ENCODE measurements at regions not wholly inside any gene's neighbourhood (a gene's known extent, or its start where the extent isn't known, plus 50 kb on each side); places are given as distances from the start of the nearest gene placed in this dataset.

DNA sequence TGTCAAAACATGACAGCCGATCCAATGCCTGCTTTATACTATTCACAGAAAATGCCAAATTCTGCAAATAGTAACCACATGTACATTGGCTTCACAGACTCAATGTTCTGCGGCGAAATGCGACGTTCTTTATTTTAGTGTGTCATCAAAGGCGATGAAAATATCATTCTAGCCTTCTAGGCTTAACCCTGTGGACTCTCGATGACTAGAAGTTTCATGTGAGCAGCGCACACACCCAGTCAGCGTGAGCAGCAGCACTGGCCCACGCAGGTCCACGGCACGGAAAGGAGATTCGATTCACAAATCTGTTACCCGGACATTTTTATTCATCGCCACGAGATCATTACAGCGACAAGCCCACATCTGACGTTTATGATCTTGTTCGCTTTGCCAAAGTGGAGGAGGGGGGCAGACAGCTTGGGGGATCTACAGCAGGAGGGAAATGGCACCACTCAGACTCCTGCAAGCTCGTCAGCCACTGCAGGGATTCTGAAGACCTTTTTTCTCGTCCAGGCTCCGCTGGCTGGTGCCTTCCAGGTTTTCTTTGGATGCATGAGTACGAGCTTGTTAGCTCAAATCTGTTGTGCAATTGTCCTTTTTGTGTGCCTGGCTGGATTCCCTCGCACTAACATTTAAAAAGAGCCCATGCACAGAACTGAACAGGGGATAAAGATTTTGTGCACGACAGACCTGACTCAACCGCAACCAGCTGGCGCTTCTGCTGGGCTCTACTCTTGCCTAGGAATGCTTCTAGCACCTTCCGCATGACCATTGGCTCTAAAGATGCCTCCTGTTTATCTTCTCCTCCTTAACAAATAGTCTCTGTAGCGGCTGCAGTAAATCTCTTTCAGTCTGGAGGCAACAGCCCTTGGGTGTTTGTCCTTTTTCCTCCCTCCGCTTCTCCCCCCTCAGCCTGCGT, 938.4 kb downstream of the MCTP2 start:
- peak overlapping the region; percentile 55 for H3K4me3 ChIP-seq (ENCODE audit: low read length)
- DNase-seq (ENCODE audit: low read depth): peak; percentile 93
- TF ChIP-seq, protein P1, sequence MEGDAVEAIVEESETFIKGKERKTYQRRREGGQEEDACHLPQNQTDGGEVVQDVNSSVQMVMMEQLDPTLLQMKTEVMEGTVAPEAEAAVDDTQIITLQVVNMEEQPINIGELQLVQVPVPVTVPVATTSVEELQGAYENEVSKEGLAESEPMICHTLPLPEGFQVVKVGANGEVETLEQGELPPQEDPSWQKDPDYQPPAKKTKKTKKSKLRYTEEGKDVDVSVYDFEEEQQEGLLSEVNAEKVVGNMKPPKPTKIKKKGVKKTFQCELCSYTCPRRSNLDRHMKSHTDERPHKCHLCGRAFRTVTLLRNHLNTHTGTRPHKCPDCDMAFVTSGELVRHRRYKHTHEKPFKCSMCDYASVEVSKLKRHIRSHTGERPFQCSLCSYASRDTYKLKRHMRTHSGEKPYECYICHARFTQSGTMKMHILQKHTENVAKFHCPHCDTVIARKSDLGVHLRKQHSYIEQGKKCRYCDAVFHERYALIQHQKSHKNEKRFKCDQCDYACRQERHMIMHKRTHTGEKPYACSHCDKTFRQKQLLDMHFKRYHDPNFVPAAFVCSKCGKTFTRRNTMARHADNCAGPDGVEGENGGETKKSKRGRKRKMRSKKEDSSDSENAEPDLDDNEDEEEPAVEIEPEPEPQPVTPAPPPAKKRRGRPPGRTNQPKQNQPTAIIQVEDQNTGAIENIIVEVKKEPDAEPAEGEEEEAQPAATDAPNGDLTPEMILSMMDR (conservative IDR thresholded peaks at IDR 0.05; ENCODE audit: low read length): no peak

DNA sequence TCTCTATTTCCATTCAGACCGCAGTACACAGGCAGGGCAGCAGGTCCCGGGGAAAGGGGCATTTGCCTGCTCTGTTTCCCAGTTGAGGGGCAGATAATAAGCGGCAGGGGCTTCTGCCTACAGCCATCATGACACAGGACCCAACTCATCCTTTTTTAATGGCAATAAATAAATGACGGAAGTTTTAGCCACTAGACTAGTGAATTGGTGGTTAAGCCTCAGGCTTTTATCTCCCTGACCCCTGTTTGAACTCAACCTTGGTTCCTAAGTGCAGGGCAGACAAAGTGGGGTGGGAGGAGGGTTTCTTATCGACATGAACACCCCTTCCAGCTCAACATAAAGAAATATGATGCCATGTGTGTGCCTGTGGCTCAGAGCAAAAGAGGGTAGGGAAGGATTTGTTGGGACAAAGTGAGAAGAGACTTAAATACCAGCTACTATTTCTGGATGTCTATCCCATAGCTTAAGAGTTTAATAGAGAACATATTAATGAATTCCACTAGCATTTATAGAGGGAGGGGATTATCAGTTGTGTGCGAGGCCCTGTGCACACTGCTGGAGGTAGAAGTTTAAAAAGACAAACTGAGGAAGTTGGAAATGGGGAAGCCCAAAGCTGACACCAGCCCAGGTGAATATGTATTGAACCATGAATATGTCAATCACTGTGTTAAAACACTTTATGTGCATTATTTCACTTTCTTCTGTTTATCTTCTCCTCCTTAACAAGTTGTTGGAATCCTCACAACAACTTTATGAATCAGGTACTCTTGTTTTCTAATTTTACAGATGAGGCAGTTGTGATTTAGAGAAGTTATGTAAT, 939.4 kb downstream of the MCTP2 start:
- DNase-seq (ENCODE audit: low read depth): no peak
- TF ChIP-seq, protein P1 (conservative IDR thresholded peaks at IDR 0.05; ENCODE audit: low read length): no peak
- no peak overlapping the region for H3K4me3 ChIP-seq (ENCODE audit: low read length)

DNA sequence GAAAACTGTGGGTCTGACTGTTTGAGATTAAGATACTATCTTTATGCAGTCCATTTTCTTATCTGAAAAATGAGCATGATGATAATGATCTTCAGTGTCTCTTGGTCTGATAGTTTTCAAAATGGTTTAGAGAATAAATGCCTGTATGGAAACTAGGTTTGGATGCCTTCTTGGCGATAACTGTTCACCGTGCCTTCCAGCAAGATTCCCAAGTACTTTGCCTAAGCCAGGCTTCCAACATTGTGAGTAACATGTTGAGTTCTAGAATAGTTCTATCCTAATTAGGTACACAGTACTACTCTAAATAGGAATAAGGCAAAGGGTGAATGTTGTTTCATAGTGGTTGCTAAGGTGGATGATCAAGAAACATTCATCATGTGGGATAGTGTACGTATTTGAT, 940.2 kb downstream of the MCTP2 start:
- TF ChIP-seq, protein P1 (conservative IDR thresholded peaks at IDR 0.05; ENCODE audit: low read length): no peak
- H3K4me3 ChIP-seq (ENCODE audit: low read length): no peak overlapping the region
- no peak for DNase-seq (ENCODE audit: low read depth)

DNA sequence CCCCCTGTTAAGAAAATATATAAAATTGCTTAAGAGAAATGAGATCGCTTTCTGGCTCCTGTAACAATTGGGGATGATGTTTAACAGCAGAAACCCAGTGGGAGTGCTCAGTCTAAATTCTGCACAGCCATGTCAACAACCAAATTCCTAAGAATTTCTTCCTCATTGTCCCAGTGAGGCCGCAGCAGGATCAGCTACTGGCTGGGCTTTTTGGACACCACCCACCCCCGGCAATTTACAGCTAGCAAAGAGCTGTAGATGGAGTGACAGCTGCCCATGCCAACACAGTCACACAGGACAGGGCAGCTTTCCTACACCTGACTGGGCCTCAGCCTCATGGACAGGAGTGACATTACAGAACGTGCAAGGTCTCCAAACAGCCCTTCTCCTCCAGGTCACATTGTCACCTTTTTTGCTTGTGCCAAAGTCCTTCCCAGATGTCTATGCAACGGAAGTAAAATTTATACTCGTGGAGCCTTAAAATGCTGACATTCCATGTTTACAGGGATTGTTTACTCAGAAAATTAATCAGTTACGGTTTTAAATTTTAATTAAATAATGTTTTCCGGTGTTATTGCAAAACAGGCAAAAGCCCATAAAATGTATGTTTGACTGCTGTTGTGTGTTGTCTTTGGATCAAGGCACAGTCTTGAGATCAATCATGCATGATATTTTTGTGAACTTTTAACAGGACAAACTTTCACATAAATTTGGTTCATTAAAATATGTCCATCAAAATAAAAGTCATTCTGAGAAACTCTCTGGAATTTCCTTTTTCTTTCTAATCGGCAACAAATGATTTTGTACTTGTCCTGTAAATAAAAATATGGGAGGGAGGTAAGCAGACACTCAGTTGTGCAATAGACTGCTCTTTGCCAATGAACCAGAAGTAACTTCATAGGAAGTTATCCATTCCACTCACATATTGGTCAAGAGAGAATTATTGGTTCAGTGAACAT, 943.2 kb downstream of the MCTP2 start:
- TF ChIP-seq, protein P1 (conservative IDR thresholded peaks at IDR 0.05; ENCODE audit: low read length): no peak
- H3K4me3 ChIP-seq (ENCODE audit: low read length): no peak overlapping the region
- DNase-seq (ENCODE audit: low read depth): peak; percentile 95

DNA sequence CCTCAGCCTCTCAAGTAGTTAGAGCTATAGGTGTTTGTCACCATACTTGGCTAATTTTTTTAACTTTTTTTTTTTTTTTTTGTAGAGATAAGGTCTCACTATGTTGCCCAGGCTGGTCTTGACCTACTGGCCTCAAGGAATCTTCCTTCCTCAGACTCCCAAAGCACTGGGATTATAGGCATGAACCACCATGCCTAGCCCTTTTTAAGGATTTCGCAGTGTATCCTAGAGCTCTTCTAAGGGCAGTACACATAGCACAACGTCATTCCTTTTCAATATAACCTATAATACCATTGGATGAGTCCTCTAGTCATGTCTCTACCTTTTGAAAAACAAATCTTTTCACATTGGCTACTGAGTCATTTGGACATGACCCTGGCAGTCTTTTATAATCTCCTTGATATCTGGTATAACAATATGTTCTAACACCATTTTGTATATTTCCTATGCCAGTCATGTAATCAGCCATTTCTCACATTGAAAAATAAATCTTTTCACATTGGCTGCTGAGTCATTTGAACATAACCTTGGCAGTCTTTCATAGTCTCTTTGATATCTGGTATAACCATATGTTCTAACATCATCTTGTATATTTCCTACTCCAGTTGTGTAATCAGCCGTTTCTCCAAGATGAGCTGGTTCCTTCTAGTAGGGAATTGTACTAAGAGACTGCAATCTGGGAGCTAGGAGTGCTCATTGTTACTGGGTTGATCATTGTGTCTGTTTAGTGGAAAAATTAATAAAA, 944.7 kb downstream of the MCTP2 start:
- TF ChIP-seq, protein P1 (conservative IDR thresholded peaks at IDR 0.05; ENCODE audit: low read length): no peak
- peak; percentile 86 for DNase-seq (ENCODE audit: low read depth)
- no peak overlapping the region for H3K4me3 ChIP-seq (ENCODE audit: low read length)

Data from AG10803 (cell line).